ENCODE measurements at regions not wholly inside any gene's neighbourhood (a gene's known extent, or its start where the extent isn't known, plus 50 kb on each side); places are given as distances from the start of the nearest gene placed in this dataset.

GRCh38 chr6:50362706-50363105 is 313.0 kb upstream of the DEFB112 start:
- TF ChIP-seq POLR2AphosphoS5 (IDR thresholded peaks at IDR 0.05) (no peak), CTCF (IDR thresholded peaks at IDR 0.05) (no peak)
